Activated naive CD4-positive, alpha-beta T cell (primary cell): ENCODE measurements at regions not wholly inside any gene's neighbourhood (a gene's known extent, or its start where the extent isn't known, plus 50 kb on each side); places are given as distances from the start of the nearest gene placed in this dataset.

Experiments
- DNase-seq, 4 experiments: peaks; one replicate each; lab custom pipeline; 2025; lab: John Stamatoyannopoulos, UW

DNA sequence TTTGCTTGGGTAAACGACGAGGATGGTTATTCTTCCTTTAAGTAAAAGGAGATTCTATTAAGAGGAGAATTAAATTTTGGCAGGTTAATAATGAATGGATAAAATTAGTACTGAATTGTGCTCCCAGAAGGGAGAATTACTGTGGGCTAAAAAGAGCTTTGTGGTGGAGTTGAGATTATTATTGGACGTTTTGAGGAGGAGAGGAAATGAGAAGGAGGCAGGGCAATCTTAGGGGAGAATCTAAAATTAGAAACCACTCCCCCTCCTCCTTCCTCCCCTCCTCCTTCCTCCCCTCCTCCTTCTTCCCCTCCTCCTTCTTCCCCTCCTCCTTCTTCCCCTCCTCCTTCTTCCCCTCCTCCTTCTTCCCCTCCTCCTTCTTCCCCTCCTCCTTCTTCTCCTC lies 331.8 kb downstream of the PRL start:
- DNase-seq: no peak

DNA sequence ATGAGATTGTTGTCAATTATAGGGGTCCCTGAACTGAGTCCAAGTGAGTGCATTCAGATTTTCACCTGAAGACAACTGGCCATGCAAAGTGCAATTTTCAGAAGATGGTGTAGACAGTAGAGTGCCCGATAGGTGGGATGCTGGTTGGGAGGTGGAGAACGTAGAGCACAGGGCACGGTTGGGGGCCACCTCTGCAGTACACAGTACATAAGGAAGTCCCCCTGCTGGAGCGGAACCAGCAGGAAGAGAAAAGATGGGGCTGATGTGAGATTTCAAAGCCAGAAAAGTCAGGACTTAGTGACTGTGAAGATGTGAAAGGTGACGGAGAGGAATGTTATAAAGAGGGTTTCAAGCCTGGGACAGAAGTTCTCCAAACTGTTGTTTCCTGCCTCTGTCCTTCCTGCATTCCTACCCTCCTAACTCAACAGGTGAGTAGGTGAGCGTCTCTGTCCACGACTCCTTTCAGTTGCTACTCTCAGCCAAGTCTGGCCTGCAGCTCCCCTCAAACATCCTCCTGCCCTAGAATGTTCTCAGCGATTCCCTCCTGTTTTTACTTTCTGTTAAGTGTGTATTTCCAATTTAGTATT lies 330.8 kb downstream of the PRL start:
- DNase-seq: no peak

- no peak for DNase-seq
Observed at GRCh38 chr6:21967056-21967974, 329.5 kb downstream of the PRL start.

- DNase-seq: no peak
Observed at GRCh38 chr6:21968411-21968810, 328.4 kb downstream of the PRL start.

DNA sequence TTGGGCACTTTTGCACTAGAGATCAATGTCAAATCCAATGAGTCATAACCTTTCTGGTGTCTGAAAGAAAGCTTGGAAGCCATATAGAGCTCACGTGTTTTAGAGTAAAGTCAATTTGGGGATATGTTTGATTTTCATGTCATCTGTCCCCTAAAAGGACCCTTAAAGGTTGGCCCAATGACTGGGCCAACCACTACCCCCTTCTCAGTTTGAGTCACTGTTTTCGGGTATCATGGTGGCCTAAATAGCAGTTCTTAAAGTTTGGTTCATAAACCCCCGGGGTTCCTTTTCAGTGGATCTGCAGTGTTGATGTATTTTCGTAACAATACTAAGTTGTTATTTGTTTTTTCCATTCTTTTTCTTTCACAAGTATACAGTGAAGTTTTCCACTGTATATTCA lies 327.6 kb downstream of the PRL start:
- no peak for DNase-seq

DNA sequence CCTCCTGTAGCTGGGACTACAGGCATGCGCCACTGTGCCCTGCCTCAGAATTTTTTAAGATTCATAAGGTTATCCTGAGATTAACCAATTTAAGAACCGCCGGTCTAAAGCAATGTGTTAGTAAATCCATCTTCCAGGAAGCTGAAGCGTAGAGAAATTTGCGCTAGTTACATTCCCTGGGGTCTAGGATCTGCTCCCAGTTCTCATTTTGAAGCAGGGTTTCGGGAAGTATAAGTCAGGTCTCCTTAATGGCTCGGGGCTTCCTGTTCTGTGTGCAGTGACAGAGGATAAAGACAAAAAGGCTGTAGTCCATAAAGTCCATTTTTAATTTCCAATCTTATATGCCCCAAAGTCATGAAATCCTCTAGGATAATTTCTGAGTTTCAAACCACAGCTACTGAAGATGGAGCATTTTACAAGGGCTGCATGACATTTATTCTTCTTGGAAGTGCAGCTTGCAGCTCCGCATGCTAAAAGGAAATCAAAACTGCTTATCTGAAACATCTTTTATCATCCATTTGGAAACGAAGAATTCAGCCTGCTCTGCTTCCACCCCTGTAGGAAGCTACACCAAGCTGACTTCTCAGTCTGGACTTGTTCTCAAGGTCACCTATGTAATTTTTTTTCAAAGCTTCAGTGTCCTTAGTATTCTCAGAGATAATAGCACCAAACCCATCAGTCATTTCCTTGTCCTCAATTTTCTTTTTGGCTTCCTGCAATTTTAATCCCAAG lies 326.1 kb downstream of the PRL start:
- no peak for DNase-seq

GRCh38 chr6:21971541-21971940 lies 325.3 kb downstream of the PRL start:
- DNase-seq: no peak

- DNase-seq: no peak
Observed at GRCh38 chr6:21972516-21972915, 324.3 kb downstream of the PRL start.

DNA sequence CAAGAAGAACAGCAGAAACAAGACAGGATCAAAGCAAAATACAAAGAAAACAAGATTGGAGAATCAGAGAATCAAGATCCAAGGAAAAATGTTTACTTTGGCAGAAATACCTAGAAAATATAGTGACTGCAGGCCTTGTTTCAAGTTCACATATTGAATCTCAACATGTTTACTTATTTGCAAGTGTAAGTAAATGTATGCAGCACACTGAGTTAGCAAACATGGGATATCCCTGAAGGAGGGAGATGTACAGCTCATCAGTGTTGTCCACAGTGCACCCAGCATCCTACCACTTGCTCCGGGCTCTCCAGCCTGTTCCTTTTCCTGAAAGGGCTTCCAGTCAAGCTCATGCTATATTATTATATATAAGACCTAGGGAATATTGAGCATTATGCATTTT lies 319.5 kb downstream of the PRL start:
- no peak for DNase-seq

DNA sequence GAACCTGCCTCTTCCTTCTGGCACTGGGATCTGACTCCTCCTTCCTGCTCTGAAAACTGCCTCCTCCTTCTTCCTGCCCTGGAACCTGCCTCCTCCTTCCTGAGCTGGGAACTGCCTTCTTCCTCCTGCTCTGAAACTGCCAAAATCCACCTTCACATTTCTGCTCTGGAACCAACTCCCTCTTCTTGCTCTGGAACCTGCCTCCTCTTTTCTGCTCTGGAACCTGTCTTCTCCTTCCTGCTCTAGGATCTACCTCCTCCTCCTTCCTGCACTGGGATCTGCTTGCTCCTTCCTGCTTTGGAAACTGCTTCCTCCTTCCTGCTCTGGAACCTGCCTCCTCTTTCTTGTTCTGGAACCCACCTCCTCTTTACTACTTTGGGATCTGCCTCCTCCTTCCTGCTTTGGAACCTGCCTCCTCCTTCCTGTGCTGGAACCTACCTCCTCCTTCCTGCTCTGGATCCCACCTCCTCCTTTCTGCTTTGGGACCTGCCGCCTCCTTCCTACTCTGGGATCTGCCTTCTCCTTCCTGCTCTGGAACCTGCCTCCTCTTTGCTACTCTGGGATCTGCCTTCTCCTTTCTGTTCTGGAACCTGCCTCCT lies 315.5 kb downstream of the PRL start:
- DNase-seq: no peak

GRCh38 chr6:21984135-21984534 lies 312.7 kb downstream of the PRL start:
- no peak for DNase-seq

GRCh38 chr6:21984561-21984960 lies 312.3 kb downstream of the PRL start:
- DNase-seq: no peak

GRCh38 chr6:21985904-21986303 lies 310.9 kb downstream of the PRL start:
- no peak for DNase-seq

DNA sequence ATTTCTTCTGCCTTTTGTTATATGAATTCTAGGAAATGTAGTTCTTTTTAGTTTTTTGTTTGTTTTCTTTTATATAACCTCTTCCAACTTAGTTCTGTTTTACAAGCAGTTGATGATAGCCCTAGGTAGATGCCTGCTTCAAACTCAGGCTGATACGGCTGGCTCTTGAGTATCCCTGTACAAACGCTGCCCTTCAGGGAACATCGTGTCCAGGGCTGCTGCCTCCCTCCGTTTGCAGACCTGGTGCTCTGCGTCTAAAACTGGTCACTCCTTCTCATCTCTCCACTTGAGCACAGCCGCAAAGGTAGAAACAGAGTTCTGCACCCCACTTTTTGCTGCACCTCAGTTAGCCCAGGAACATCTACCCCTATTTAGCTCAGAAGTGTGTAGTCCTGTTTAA lies 310.1 kb downstream of the PRL start:
- no peak for DNase-seq

GRCh38 chr6:21987501-21987957 lies 309.3 kb downstream of the PRL start:
- DNase-seq: peak in 1 of 4 experiments; percentile 0

DNA sequence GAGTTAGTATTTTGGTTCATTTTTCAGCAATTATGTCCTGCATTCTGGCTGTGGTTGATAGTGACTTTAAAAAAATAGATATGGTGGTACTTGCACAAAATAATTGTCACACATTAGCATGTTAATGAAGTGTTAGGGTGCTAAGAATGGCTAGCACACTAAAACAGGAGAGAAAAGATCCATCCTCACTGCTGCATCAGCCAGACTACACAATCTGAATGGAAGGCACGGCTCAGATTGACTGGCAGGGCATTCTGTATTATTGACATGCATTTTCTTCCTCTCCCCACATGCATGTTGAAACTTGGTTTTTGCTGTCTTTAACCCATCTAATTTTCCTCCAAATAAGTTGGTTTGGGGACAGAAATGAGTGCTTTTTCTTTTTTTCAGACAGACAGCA lies 306.3 kb downstream of the PRL start:
- no peak for DNase-seq

GRCh38 chr6:21992178-21992967 lies 304.5 kb downstream of the PRL start:
- DNase-seq: no peak

GRCh38 chr6:21993841-21994240 lies 303.0 kb downstream of the PRL start:
- DNase-seq: no peak

DNA sequence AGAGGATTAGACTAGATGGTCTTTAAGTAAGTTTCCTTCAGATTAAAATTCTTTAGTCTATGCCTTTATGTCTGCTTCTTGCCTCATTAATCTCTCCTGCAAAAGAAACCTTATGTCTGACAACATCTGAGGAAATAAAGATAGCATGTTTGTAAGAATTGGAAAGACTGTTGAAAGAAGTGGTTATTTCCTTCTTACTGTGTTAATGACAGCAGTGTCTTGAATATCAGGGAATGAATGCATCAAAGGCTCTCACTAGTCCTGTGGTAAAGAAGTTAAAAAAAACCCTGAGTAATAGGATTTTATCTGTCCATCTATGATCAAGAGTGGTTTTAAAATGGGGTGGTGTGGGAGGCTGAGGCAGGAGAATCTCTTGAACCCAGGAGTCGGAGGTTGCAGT lies 302.0 kb downstream of the PRL start:
- DNase-seq: no peak

GRCh38 chr6:21995318-21995717 lies 301.5 kb downstream of the PRL start:
- DNase-seq: no peak

- DNase-seq: no peak
Observed at GRCh38 chr6:21996425-21997118, 300.3 kb downstream of the PRL start.
